DMS53 (cell line): ENCODE measurements at regions not wholly inside any gene's neighbourhood (a gene's known extent, or its start where the extent isn't known, plus 50 kb on each side); places are given as distances from the start of the nearest gene placed in this dataset.
"Not testable (repeated sequence)": the region's sequence is repeated elsewhere in the genome, so short reads cannot be mapped to it uniquely, and the experiment has no call there.

Experiments
- DNase-seq: peaks from one replicate; lab custom pipeline; 2025; lab: John Stamatoyannopoulos, UW

DNA sequence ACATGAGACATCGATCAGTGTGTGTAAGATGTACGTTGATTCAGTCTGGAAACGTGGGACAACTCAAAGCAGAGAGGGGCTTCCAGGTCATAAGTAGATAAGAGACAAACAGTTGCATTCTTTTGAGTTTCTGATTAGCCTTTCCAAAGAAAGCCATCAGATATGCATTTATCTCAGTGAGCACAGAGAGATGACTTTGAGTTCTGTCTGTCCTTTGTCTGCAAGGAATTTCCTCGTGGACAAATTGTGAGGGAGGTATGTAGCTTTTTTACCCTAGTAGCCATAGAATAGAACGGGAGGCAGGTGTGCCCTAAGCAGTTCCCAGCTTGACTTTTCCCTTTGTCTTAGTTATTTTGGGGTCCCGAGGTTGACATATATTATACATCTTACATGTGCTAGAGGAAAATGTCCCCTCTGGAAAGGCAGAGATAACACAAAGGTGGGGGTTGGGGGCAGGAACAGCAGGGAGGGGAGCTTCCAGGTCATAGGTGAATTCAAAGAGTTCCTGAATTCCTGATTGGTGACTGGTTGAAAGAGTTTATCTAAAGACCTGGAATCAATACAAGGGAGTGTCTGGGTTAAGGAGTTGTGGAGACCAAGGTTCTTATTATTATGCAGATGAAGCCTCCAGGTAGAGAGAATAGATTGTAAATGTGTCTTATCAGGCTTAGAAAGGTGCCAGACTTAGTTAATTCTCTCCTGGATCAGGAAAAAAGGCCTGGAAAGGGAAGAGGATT, 237.0 kb downstream of the NFATC2 start:
- DNase-seq: no peak

DNA sequence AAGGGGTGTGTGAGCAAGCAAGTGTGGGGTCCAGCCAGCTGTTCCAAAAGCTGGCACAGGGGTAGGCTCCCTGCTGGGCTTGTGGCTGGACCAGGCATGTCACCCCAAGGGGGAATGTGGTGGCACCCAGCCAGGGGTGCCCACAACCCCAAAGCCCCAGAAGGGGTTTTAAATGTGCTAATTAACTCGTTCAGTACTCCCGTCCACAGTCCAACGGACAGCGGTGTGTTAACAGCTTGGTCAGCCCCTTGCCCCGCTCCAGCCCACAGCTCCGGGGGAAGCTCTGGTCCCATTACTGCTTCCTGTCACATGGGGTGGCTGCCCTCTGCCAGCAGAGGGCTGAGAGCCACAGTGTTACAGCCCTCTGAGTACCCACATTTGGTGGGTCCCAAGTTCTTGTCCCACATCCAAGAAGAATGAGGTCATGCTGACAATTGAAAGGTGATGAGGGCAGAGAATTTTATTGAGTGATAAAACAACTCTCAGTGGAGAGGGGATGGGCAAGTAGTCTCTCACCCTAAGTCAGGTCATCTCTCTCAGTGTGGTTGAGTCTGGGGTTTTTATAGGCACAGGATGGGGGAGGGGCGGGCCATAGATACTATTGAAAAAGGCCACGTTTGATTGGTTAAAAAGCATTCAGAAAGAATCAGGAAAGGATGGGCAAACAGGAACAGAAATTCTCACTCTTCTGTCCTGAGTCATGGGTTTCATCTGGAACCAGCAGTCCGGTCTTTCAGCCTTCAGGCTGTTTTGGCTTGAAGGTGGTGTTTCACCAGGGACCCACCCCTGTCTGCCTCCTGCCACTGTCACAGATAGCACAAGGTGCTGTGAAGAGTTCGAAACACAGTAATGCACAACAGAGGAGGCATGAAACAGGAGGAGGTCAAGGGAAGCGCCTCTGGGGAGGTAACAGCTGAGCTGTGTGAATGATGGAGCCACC, 238.5 kb downstream of the NFATC2 start:
- DNase-seq: no peak

DNA sequence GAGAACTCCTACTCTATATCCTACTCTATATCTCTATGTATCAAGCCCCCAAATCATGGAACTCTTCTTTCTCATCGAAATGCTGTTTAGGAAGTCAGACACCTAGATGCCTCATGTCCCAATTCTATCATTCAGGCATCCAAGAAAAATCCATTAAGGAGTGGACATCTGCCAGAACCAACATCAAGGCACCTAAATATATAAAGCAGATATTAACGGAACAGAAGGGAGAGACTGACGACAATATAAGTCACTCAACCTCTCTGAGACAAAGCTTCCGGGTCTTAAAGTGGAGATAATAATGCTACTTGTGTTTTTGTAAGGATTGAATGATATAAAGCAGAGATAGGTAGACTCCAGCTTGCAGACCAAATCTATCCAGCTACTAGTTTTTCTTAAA, 241.5 kb downstream of the NFATC2 start:
- DNase-seq: no peak

DNA sequence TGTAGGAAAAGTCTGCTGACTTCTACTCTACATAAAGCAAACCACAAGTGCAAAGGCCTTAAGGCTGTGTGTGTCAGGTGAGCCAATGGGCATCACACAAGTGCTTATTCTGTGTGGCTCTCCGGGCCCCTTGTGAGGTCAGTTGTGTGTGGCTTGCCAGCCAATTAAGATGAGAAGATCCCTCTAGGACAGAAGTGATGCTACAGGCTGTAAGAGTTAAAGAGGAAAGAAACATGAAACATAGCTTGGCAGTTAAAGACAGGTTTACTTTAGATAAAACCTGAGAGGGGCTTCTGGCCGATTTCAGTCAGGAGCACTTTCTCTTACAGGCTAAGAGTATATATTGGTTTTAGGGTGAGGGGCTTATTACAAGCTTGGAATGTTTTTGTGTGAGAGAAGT, 242.4 kb downstream of the NFATC2 start:
- peak; percentile 4 for DNase-seq

DNA sequence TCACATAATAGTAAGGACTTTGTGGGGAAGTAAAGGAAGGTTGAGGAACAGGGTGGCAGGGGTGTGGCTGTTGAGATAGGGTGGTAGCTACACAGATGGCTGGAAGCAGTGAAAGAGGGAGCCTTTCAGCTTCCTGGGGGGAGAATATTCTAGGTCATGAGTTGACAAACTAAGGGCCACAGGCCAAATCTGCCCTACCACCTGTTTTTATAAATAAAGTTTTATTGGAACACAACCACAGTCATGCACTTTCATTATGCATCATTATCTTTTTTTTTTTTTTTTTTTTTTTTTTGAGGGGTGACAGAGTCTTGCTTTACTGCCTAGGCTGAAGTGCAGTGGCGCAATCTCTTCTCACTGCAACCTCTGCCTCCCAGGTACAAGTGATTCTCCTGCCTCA, 243.1 kb downstream of the NFATC2 start:
- DNase-seq: no peak

DNA sequence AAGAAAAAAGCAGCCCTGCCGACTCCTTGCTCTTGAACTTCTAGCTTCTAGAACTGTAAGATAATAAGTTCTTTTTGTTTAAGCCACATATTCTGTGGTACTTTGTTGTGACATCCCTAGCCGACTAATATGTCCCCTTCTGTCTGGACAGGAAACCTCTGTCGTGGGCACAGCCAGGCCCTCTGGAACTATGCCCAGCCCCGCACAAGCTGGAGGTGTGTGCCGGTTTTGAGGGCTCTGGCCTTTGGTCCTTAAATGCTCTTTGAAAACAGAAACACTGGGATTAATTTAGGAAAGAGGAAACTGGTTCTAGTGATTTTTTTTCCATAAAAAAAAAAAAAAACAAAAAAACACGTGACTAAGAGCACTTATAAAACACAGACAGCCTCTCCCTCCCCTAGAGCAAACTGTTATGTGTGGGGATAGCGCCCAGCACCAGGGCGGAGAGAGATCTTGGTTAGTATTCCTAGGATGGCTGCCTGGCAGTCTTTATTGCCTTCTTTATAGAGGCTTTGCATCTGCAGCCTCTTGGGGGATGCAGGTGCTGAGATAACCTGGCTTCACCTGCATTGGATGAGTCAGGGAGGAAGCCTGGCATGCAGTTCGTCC, 244.3 kb downstream of the NFATC2 start:
- no peak for DNase-seq

DNA sequence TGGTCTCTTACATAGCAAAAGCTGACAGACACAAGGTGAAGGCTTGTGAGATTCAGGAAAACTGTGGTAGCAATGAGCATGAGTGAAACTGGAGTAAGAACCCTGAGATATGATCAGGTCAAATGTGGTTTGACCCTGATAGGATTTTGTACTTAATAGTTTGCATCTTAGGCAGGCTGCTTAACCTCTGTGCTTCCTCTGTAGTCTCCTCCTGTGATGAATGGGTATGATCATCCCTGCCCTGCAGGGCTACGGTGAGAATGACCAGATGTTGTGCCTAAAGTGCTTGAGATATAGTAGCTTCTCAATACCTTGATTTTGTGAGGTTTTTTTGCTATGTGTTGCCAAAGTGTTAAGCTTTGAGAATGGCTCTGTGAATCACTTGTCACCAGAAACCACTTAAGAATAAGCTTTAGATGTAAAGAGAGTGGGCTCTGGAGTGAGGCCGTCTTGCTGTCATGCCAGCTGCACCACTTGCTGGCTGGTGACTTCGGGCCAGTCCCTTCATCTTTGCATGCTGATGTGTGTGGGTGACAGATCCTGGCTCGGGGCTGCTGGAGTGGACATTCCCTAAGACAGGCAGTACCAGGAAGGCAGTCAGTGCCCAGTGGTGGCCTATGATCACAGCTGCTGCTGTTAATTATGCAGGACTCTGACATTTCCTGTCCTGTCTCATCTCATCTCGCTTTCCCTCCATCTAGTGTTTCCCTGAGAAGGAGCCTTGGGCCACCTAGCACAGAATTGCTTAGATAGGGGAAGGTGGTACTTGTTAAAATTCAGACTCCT, 254.7 kb downstream of the NFATC2 start:
- DNase-seq: no peak

DNA sequence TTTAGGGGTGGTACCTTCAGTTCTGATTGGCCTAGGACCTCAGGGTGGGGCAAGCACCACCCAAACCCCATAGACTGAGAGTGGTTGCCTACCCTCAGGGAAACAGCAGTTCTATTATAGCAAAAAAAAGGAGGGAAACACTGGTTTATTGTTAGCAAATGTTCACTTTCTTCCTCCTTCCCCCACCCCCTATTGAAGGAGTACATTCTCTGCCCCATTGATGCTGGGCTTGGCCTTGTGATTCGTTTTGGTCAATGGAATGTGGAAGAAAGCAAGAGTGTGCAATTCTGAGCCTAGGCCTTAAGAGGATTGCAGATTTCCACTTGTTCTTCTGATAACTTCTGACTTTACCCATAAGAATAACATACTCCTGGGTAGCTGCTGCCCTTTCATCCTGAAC, 255.8 kb downstream of the NFATC2 start:
- no peak for DNase-seq

DNA sequence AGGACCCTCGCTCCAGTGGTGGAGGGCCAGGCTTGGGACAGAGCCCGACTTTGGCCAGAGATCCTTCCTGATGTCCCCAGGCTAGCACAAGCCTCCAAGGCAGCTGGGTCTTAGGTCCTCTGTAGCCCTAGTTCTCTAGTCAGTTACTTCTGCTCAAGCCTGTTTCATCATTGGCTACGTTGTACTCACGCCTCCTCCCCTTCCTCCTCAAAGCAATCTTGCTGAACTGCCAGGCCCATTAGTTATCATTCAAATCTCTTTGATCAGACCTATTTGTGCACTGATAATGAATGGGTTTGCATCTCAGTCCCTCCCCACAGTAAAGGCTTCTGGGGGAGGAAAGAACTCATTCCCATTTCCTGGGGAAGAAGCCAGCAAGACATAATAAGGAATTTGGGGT, 256.8 kb downstream of the NFATC2 start:
- DNase-seq: no peak

DNA sequence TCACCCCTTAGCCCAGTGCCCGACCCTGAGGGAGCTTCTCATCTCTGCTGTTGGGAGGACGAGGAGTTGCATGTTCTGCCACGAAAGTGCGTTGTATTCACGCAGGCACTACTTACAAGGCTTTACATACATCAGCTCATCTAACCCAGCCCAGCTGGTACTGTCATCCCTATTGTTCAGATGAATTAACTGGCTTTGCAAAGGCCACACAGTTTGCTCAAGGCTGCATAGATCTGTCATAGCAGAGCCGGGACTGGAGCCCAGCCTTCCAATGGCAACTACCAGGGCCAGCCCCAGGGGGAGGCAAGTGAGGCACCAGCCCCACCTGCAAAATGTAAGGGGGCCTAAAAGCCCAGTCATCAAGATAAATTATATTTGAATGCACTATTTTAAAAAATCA, 257.6 kb downstream of the NFATC2 start:
- no peak for DNase-seq

DNA sequence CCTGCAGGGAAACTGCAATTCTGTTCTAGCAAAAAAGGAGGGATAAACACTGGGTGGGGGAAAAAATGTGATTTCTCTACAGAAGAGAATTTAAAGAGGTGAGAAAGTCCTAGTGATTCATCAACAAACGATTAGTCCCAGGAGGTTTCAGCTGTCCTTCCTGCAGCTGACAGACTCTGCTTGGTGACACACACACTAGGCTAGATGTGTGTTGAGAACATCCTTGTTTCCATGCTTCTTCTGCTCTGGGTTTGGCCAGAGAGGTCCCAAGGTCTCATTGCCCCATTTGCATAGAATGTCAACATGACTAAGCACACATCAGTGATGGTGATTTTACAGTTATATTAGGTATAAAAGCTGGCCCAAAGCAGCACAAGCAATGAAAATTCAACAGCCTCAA, 258.3 kb downstream of the NFATC2 start:
- DNase-seq: no peak

DNA sequence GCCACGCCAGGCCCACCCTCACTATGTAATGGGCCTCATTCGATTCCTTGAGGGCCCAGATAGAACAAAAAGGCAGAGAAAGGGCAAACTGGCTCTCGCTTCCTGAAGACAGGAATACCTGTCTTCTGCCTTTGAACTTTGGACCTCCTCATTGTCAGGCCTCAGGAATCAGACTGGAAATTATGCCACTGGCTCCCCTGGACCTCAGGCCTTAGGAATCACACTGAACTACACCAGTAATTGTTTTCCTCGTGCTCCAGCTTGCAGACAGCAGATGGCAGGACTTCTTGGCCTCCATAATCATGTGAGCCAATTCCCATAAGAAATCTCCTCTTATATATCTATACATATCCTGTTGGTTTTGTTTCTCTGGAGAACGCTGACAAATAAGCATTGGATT, 258.6 kb upstream of the KCNG1 start:
- DNase-seq: no peak

DNA sequence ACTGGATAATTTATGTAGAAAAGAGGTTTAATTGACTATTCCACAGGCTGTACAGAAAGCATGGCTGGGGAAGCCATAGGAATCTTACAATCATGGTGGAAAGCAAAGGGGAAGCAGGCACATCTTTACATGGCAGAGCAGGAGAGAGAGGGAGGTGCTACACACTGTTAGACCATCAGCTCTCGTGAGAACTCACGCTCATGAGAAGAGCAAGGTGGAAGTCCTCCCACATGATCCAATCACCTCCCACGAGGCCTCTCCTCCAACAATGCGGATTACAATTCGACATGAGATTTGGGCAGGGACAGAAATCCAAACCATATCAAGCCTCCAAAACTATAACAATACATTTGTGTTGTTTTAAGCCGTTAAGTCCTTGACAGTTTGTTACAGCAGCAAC, 257.1 kb upstream of the KCNG1 start:
- no peak for DNase-seq

DNA sequence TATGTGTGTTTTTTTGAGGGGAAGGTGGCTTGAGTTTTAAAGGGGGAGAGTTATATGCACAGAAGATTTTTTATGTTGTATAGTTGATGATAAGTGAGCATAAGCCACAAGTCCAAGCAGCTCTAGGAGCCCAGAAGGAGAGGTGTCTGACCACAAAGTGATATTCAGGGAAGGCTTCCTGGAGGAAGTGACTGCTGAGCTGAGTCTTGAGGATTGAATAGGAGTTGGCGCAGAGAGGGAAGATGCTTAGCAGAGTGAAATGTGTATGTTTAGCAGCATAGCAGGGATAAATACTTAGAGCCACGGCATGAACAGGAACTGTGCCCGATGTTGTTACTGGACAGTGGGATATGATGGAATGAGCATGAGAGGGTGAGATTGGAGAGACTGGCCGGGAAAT, 255.1 kb upstream of the KCNG1 start:
- DNase-seq: no peak

DNA sequence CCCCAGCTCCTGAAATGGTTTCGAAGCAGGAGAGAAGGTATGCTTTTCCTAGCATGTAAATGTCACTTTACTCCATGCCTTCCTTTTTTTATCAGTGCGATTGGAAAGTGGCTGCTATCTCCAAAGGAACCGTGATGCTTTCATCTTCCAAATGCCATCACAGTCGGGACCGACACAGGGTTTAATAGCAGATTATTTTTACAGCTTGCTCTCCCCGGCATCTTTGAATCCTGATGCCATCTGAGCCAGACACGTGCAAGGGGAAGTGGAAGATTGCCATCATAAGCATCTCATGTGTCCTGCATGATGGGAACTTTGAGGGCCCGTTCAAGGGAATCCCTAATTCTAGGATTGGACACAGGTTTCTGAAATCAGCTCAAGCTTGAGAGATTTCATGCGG, 253.4 kb upstream of the KCNG1 start:
- DNase-seq: no peak

DNA sequence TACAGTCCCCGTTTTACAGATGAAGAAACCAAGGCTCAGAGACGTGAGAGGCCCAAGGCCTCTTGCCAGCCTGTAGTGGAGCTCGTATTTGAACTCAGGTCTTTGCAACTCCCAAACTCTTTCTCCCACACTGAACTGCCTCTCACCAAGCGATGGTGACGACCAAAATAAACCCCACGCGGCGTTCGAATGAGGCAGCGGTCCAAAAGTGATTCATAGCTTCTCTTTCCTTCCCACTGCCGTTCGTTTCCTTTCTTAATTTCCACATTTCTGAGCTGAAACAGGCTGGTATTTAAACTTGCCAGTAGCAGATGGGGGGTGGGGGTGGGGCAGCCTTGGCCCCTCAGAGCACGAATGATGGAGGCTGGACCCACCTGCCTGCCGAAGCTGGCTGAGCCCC, 252.9 kb upstream of the KCNG1 start:
- DNase-seq: no peak

DNA sequence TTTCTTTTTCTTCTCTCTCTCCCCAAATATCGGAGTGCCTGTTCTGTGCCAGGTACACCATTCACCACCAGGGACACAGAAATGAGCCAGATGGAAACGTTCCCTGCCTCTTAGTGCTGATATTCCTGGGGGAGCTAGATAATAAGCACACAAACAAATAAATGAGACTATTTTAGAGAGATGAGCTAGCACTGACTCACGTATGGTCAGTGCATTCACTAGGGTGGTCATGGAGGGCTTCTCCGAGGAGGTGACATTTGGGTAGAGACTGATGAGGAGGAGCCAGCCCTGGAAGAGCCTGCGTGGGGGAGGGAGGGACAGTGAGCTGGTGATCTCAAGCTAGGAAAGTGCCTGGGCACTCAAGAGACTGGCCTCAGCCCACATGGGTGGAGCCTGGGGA, 252.3 kb upstream of the KCNG1 start:
- no peak for DNase-seq

DNA sequence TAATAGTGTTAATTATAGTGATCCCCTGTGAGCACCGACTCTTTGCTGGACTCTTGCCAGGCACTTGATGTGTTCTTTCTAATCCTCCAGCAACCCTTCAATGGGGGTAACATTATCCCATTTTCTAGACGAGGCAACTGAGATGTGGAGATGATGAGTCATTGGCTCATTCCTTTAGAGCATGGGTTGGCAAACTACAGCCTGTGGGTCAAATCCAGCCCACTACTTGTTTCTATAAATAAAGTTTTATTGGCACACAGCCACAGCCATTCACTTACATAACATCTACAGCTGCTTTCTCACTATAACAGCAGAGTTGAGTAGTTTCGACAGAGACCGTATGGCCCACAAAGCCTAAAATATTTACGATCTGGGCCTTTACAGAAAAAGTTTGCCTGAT, 249.5 kb upstream of the KCNG1 start:
- DNase-seq: no peak

DNA sequence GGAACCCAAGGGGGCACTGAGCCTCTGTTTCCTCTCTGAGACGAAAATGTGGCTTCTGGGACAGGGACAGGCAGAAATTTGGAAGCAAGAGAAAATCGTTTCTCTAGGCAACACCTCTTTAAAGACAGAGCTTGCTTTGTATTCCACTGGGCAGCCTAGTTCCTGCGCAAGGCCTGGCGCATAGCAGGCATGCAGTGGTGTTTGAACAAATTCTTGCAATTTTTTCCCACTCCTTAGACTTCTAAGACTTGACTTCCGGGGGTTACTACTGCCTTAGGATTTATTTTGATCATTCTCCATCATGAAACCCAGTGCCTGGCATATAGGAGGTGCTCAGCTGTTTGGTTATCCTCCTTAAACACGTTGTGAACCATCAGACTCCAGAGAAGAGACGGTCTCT, 249.0 kb upstream of the KCNG1 start:
- no peak for DNase-seq

DNA sequence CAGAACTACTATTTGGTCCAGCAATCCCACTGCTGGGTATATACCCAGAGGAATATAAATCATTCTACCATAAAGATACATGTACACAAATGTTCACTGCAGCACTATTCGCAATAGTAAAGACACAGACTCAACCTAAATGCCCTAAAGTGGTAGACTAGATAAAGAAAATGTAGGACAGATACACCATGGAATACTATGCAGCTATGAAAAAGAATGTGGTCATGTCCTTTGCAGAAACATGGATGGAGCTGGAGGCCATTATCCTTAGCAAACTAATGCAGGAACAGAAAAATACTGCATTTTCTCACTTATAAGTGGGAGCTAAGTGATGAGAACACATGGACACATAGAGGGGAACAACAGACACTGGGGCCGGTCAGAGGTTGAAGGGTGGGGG, 248.4 kb upstream of the KCNG1 start:
- not testable (repeated sequence) for DNase-seq

DNA sequence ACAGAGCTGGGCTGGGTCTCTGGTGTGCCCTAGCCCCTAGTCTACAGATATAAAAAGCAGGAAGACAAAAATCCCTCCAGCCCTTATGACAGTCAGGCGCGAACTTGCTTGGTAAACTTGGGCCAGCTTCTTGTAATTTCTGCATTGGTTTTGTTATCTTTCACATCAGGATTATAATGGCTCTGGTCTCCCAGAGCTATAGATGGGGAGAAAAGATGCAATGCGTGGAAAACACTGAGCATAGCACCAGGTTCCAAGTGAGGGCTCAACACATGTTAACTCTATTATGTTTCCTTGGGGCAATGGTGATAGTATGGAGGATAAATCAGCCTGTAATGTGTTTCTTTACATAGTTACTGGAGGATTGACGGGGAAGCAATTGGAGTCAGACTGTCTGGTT, 246.8 kb upstream of the KCNG1 start:
- DNase-seq: no peak

DNA sequence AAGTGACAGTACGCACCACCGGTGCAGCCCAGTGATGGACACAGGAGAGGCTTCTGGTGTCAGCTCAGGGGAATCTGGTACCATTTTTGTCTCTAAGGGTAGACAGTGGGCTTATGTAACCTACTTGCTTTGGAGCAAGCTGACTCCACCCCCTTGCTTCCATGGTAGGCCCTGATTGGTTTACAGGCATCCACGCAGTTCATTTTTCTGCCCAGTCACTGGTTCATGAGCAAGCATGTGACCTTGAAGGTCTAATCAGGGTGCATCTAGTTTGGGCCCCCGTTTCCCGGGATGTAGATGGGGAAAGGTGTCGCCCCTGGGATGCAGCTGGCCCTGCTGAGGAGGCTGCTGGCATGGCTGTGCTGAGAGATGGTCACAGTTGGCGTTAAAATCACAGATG, 244.8 kb upstream of the KCNG1 start:
- no peak for DNase-seq
